ENCODE measurements at regions not wholly inside any gene's neighbourhood (a gene's known extent, or its start where the extent isn't known, plus 50 kb on each side); places are given as distances from the start of the nearest gene placed in this dataset.

DNA sequence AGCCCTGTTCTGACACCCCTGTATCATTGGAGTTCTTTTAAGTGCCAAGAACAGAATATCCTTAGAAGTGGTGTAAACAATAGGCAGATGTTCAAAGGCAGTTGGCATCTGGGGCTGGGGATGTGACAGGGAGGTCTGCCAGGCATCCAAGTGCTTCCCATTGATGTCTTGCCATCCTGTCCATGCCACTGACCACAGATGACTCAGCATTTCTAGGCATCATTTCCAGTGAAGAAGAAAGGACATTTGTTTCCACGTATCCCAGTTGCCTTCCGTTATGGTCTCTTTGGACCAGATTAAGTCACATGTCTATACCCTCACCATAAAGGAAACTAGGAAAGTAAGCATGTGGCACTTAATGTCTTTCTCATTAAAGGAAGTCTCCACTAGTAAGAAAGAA lies 76.7 kb upstream of the BARX2 start:
- no peaks in the 10 kb centered on the region for H3K4me1 ChIP-seq
- no peak for ATAC-seq

GRCh38 chr11:129295746-129296145 lies 79.9 kb upstream of the BARX2 start:
- DNase-seq (no peak), ATAC-seq (no peak)
- Histone ChIP-seq H3K27me3 (no peaks in the 10 kb centered on the region), H3K27ac (no peak overlapping the region), H3K4me3 (no peak overlapping the region), H3K9me3 (no peaks in the 10 kb centered on the region), H3K36me3 (no peaks in the 10 kb centered on the region), H3K4me1 (no peaks in the 10 kb centered on the region)
- TF ChIP-seq POLR2A (IDR thresholded peaks at IDR 0.05), result no peak
- no peak for TF ChIP-seq CTCF (IDR thresholded peaks at IDR 0.05 in 4 of 5, conservative IDR thresholded peaks at IDR 0.05 in 1 of 5)
- intact Hi-C loops (cut with DNase I; ENCODE audit: low total_unique reads) (no loop called here), in situ Hi-C loops (cut with MboI; ENCODE audit: low sequenced_read_pairs in 4 of 4) (no loop called here)

More for the DNA sequence above, 76.7 kb upstream of the BARX2 start:
- H3K4me3 ChIP-seq, result no peak overlapping the region
- in situ Hi-C loops (cut with MboI; ENCODE audit: low sequenced_read_pairs in 4 of 4), result no loop called here
- no peaks in the 10 kb centered on the region for H3K36me3 ChIP-seq
- TF ChIP-seq POLR2A (IDR thresholded peaks at IDR 0.05) (no peak), CTCF (IDR thresholded peaks at IDR 0.05 in 4 of 5, conservative IDR thresholded peaks at IDR 0.05 in 1 of 5) (no peak)
- intact Hi-C loops (cut with DNase I; ENCODE audit: low total_unique reads), result no loop called here
- no peaks in the 10 kb centered on the region for H3K27me3 ChIP-seq
- DNase-seq, result no peak
- H3K27ac ChIP-seq, result no peak overlapping the region
- no peaks in the 10 kb centered on the region for H3K9me3 ChIP-seq

DNA sequence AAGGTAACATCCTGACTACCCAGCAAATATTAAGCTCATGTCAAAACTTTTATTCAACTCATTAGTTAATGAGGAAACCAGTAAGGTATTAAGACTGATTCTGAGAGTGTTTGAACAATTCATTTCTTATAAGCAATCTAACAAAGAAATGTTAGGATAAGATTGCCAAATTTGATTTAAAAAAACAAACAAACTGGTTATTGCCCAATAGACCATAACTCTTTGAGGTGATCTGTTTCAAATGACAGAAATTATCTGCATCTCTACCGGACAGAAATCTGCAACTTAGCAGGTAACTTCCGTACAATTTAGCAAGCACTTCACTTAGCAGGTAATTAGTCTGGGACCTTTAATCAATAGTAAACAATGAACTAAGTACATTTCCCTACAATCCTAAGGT lies 82.9 kb upstream of the BARX2 start:
- no peaks in the 10 kb centered on the region for H3K4me1 ChIP-seq
- TF ChIP-seq POLR2A (IDR thresholded peaks at IDR 0.05), result no peak
- no peak for TF ChIP-seq CTCF (IDR thresholded peaks at IDR 0.05 in 4 of 5, conservative IDR thresholded peaks at IDR 0.05 in 1 of 5)
- H3K4me3 ChIP-seq, result no peak overlapping the region
- no peaks in the 10 kb centered on the region for H3K27me3 ChIP-seq
- H3K27ac ChIP-seq, result no peak overlapping the region
- in situ Hi-C loops (cut with MboI; ENCODE audit: low sequenced_read_pairs in 4 of 4) (no loop called here), intact Hi-C loops (cut with DNase I; ENCODE audit: low total_unique reads) (no loop called here)
- H3K9me3 ChIP-seq, result no peaks in the 10 kb centered on the region
- DNase-seq (no peak), ATAC-seq (no peak)
- H3K36me3 ChIP-seq, result no peaks in the 10 kb centered on the region

GRCh38 chr11:129292092-129292491 lies 83.6 kb upstream of the BARX2 start:
- in situ Hi-C loops (cut with MboI; ENCODE audit: low sequenced_read_pairs in 4 of 4) (no loop called here), intact Hi-C loops (cut with DNase I; ENCODE audit: low total_unique reads) (no loop called here)
- DNase-seq, result no peak

More at GRCh38 chr11:129292092-129292491, 83.6 kb upstream of the BARX2 start:
- Histone ChIP-seq H3K36me3 (no peaks in the 10 kb centered on the region), H3K27me3 (no peaks in the 10 kb centered on the region), H3K4me3 (no peak overlapping the region), H3K9me3 (no peaks in the 10 kb centered on the region), H3K27ac (no peak overlapping the region), H3K4me1 (no peaks in the 10 kb centered on the region)
- TF ChIP-seq POLR2A (IDR thresholded peaks at IDR 0.05), result no peak
- no peak for TF ChIP-seq CTCF (IDR thresholded peaks at IDR 0.05 in 4 of 5, conservative IDR thresholded peaks at IDR 0.05 in 1 of 5)
- no peak for ATAC-seq

Data from gastrocnemius medialis (tissue), 4 donors.